NCI-H2081 treated with DMSO at 0.1 percent for 48 hours (cell line): ENCODE measurements at regions not wholly inside any gene's neighbourhood (a gene's known extent, or its start where the extent isn't known, plus 50 kb on each side); places are given as distances from the start of the nearest gene placed in this dataset.
A peak's percentile ranks its signal among the peaks of the same experiment; 100 is the strongest.

Source experiments
- DNase-seq: peaks from one replicate; lab custom pipeline; 2025; lab: John Stamatoyannopoulos, UW

DNA sequence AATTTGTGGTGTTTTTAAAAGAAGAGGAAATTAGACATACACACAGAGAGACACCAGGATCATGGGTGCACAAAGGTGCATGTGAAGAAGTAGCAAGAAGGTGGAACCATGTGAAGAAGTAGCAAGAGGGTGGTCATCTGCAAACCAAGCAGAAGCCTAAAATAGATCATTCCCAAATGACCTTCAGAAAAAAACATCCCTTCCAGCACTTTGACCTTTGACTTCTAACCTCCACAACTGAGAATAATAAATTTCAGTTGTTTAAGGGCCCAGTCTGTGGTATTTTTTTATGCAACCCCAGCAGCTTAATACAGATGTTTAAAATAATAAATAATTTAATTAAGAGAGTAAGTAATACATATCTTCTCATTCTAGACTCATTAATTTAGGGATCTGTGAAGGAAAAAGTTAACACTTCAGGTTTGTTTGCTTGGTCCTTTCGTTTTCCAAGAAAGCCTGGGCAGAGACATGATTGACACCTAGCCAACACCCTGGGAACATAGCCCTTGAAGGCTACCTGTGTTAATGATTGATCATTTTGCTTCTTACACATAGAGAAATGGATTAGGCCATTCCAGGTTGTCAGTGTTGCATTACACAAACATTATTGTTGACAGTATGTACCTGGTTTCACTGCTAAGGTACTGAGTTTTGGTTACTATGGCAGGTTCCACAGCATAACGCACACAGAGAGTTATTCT is 1331.2 kb upstream of the GBE1 start:
- no peak for DNase-seq

DNA sequence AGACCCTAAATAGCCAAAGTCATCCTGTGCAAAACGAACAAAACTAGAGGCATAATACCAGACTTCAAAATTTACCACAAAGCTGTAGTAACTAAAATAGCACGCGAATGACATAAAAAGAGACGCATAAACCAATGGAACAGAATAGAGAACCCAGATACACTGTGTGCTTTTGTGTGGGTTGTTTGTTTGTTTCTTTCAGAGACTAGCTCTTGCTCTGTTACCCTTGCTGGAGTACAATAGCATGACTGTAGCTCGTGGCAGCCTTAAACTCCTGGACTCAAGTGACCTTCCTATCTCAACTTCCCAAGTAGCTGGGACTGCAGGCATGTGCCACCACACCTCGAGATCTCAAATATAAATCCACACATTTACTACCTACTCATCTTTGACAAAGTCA is 1314.6 kb upstream of the GBE1 start:
- DNase-seq, result no peak

DNA sequence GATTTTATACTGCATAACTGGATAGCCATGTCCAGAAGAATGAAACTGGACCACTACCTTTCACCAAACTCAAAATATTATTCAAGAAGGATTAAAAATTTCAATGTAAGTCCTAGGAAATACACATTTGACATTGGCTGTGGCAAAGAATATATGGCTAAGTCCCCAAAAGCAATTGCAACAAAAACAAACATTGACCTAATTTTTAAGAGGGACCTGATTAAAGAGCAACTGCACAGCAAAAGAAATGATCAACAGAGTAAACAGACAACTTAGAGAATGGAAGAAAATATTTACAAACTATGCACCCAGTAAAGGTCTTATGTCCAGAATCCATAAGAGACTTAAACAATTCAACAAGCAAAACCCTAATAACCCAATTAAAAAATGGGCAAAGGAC is 1313.0 kb upstream of the GBE1 start:
- no peak for DNase-seq

DNA sequence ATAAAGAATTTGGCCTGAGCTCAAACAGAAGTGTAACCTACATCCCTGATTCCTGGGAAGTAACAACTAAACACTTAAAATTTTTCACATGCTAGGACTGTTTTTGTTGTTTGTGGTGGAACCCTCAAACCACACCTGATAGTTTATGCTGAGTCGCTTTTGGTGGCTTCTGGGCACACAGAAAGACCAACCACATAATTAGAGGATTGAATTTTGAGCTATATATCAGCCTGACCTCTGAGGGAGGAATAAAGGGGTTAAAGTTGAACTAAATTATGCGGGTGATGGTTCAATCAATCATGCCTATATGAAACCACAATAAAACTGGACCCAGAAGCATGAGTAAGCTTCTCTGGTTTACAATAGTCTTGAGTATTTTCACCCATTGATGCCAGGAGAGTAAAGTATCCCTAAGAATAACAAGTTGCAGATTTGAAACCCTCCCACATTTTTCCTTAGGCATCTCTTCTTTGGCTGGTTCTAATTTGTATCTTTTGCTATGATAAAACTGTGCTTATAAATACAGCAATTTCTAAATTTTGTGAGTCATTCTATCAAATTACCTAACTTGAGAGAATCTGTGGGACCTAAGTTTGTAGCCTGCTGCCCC is 1304.5 kb upstream of the GBE1 start:
- DNase-seq, result no peak

DNA sequence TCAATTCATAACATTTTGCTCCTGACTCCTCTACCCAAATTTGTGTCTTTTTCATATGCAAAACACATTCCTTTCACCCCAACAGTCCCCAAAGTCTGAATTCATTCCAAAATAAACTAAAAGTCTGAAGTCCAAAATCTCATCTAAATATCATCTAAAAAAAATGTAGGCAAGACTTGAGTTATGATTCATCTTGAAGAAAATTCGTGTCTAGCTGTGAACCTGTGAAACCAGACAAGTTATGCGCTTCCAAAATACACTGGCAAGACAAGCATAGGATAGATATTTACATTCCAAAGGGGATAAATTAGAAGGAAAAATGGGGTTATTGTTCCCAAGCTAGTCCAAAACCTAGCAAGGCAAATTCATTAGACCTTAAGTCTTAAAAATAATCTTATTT is 1302.0 kb upstream of the GBE1 start:
- DNase-seq, result no peak

DNA sequence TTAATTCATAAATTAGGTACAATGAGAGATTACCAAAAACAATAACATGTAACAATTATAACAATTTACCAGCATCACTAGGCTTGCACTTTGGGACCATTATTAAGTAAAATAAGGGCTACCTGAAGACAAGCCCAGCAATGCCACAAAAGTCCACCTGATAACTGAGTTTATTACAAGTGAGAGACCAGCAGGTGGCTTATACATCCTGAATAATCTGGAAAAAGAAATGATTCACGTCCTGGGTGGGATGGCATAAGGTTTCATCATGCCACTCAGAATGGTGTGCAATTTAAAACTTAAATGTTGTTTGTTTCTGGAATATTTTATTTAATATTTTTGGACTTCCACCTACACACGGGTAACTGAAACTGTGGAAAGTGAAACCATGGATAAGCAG is 1287.1 kb upstream of the GBE1 start:
- DNase-seq, result no peak

DNA sequence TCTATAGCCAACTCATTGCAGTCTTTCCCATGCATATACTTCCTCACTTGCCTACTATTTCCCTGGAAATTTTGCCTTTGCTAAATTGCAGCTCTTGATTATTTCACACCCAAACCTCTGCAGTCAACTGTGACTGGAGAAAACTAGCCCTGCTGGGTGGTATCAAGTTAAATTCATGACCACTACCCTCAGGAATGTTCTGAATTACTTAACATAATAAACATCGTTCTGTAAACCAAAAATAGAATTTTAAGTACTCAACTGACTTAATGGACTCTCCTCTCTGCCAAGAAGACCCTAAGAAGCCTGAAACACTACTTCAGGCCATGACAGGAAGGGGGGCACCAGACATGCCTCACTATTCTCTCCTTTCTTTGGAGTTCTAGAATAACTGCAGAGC is 1278.0 kb upstream of the GBE1 start:
- no peak for DNase-seq

DNA sequence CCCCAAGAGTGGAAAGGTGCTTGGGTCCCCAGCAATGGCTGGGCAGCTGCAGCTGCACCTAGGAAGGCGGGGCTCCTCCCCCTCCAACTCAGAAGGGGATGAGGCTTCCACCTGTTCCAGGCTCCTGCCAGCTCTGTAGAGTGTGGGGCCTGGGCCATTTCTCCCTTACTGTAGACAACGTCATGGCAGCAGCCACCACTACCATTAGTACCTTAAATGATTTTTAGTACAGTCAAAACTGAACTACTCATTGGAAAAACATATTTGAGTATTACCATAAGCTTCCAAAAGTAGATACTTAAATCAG is 1274.2 kb upstream of the GBE1 start:
- DNase-seq, result no peak

DNA sequence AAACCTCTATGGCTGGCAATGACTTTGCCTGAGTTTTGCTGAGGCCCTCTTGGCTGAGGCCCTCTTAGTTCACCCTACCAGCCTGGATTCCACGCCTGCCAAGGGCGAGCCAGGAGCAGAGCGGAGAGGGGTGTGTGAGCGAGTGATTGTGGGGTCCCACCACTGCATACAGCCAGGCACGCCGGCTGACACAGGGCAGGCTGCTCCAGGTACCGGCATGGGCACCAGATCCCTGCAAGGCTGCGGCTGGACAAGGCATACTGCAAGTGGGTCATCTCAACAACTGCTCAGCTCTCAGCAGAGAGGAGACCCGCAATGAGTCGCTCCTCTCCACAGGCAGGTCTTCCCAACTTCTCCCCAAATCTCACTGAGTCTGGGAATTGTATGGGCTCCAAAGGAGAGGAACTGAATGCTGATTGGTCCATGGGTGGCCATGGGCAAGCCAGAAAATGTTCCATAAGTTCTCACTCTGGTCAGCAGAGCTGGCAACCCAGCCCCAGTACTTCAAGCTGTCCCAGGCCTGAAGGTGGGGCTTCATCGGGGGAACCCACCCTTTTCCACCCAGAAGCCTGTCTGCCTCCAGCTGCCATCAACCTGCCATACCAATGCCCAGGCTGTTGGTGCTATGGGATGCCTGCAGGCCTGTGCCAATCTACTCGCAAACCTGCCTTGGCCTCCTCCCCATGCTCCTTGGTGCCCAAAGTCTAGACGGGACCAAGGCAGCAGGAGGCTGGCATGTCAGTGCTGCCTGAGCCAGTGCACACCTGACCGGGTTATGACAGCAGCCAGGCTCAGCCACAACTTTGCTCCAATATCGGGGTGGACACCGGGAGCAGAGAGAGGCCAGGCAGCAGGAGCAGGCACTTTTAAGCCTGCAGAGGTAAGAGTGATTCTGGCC is 1273.6 kb upstream of the GBE1 start:
- no peak for DNase-seq

DNA sequence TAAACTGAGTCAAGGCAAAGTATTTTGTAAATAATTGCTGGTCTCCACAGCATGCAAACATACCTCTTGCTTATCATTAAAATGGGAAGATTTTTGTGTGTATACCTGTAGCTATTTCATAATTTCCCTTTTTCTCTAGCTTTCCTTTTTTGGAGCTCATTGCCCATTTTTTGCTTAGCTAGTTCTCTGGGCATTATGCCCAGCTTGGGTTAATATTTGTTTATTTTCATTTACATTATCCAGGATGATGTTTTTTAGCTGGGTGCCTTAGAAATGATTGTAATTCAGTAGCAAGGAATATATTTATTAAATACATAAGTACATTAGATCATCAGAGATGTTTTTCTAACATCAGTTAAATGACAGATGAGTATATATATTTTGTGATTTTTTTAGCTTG is 1271.7 kb upstream of the GBE1 start:
- peak; percentile 28 for DNase-seq

DNA sequence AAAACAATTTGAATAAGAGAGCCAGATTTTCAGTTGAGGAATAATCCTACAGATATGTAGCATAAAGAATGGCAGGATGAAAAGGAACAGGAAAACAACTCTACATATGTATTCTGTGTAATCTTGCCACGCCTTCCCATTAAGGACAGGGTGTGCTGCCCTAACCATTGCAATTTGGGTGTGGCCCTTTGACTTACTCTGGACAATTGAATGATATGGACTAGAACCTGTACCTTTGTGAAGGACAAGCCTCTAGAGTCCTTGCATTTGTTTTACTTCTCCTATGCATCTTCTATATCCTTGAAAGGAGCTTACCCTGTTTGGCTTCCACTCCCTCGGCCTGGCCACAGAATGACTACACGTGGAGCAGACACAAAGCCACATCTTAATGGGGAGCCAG is 1261.6 kb upstream of the GBE1 start:
- DNase-seq, result no peak

DNA sequence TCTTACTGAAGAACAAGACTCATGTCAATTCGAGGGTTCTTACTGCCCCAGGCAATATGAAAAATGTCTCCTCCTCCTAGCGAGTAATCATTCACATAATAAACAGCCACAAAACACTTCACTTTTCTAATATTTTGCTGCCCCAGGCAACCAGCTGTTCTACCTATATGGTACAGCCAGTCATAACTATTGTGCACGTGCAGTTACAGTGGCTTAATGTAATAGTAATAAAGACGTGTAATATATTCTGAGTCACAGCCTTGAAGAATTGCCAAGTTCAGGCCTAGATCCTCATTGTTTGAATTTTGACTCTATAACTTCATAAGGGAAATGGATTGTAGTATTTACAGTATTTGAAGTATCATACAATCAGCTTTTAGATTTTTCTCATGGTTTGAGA is 1250.0 kb upstream of the GBE1 start:
- no peak for DNase-seq

DNA sequence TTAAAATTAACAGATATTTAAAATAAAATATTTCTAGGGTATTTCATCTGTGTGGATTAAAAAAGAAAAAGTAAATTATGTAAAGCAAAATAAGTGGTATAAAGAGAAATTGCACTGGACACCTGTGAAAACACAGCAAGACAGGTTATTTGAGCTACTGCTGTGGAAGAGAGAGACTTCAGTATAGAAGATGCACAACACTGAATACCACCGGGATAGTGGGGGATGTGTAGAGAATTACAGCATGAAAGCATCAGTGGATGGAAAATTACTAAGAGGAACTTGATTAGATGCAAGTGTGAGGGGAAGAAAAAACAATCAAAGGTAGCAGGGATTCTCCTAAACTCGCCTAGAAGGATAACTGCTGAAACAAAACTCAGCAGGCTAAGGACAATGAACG is 1242.5 kb upstream of the GBE1 start:
- no peak for DNase-seq

DNA sequence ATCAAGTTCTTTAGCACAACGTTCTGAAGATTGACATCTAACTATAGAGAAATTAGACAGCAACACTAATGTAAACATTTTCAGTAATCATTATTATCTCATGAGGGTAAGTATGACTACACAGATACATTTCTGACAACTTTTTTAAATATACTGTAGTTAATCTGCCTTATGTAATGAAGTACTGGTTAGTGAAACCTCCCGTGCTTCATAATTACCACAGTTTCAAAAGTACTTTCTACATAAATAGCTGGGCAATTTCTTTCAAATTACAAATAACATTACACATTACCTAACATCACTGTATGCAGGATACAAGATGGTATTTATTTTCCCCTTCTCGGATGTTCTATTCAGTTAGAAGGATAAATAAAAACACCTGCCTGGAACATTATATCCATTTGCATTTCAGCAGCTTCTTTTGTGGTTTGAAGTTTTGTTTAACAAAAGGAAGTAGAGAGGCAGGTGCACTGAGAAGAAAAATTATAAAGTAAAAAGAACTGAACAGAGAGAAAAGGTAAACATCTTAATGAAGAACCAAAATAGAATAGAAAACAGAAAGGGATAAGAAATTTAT is 1241.5 kb upstream of the GBE1 start:
- no peak for DNase-seq

DNA sequence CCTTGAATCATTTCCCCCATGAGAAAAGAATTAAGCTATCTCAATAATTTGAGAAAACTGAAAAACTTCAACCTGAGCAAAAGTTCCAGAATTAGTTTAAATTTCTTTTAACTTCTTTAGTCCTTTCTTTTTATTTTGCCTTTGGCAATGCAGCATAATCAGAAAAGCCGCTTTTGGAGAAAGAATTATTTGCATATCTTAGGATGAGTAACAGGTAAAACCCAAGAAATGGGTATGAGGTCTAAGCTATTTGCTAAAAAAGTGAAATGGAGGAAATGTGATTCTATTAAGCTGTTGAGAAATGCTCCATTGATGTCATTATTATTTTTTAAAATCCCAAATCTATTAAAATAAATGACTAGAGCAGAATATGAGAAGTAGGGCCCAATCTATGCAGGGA is 1238.3 kb upstream of the GBE1 start:
- no peak for DNase-seq

DNA sequence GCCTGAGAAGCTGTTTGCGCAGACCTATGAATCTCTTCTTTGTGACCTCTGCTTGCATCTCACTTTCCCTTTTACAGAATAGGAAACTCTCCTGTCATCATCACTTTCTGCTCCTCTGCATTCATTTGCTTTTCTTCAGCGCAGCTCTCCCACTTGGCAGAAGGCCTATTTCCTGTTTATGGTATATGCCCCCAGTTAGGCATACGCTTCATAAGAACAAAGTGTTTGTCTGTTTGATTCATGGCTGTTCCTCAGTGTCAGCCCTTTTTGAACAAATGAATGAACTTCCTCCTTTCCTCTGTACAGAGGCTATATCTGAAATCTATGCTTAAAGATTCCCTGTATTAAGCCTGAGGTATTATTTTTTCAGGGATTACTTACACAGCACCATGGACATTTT is 1216.9 kb upstream of the GBE1 start:
- no peak for DNase-seq

DNA sequence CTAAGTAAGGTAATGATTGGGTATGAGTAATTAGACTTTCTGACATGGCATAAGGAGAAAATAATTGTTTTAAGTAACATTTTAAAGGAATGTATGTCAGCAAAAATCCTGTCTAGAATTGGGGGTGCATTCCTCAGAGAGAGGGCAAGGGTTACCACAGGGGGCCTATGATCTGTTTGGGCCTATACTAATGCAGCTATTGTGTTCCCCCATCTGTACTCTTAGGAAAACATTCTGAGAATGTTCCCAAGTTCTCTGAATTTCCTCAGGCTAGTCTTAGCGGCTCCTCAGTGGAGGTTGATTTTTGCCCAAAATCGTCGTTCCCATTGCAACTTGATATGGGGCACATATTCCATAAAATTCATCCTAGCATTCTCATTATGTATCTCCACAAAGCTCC is 1216.4 kb upstream of the GBE1 start:
- no peak for DNase-seq

DNA sequence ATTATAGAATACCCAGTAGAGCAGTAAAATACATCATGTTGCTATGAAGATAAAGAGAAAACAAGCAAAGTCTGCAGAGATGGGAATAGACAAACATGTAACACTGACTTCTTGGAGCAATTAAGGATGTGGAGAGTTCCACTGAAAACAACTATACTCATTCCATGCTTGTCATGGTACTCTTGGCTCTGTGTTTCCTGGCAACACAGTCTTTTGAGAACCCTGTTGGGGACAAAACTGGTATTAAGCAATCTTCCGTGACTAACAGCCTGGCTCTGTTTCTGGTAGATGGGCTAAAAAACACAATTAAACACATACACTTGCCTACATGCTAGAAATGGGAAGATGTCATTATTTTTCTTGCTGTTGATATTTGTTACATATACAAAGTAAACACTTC is 1212.3 kb upstream of the GBE1 start:
- no peak for DNase-seq

DNA sequence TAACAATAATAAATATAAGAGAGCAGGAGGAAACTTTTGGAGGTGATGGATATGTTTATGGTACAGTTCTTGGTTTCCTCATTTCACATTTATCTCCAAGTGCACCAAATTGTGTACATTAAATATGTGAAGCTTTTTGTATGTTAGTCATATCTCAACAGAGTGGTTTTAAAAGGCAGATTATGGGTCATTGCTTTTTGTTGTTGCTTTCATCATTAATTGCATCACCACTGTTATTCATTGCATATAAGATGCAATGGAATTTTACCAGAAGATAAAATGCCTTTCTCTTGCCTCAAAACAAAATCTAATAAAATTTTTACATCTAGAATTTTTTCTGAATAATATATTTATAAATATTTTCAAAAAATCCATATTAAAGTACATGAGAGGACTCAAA is 1198.9 kb upstream of the GBE1 start:
- no peak for DNase-seq

DNA sequence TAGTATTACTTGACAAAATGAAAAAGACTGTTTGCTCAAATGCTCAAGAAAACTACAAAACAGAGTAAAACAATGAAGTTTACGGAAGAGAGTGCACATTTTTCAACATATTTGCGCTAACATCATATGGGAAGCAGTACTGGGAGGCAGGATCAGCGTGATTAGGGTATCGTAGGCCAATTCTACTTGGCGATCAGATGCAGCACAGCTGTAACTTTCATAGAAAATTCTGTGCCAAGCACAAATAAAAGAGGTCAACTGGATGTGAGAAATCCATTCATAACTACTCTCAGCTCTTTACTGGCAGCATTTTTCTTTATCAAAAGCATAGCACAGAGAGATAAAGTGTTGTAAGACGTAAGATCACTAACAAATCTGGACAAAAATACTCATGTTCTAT is 1196.3 kb upstream of the GBE1 start:
- no peak for DNase-seq

DNA sequence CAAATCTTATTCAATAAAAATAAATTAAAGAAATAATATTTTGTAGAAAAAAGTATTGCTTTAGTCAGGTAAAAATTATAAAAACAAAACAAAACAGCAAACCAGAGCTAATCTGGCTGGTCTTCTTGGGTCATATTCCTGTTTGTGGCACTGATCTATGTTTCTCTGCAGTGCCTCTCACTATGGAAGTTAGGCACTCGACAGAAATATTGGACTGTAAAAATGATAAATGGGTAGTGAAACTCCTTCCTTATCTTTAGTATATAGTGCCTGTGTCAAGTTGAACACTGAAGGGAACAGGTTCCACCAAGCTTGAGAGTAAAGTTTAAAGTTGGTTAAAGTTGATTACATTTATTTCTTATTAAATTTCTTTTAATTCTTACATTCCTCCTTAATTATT is 1195.6 kb upstream of the GBE1 start:
- DNase-seq, result no peak

DNA sequence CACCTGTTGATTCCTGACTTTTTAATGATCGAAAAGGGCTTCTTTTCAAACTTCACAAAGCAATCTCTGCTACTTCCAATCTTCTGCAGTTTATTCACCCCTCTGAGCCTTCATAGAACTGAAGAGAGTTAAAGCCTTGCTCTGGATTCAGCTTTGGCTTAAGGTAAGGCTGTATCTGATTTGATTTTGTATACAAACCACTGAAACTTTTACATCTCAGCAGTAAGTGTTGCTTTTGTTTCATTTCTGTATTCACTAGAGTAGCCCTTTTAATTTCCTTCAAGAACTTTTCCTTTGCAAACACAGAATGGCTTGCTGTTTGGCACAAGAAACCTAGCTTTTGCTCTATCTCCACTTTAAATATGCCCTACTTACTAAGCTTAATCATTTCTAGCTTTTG is 1193.0 kb upstream of the GBE1 start:
- no peak for DNase-seq

DNA sequence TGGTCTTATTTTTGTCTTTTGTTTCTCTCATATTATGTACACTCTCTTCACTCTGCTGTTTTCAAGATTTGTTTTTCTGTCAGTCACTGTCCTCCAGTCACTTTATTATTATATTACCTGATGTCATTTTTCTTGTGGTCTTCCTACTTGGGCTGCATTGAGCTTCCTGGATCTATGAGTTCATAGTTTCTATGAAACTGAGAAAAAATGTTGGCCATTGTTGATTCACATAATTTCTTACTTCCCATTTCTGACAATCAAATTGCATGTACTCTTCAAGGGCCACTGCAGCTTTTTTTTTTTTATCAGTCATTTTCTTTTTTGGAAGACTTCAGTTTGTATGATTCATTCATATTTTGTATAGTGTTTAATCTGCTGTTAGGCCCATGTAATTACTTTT is 1180.6 kb upstream of the GBE1 start:
- DNase-seq, result no peak
